ENCODE measurements at regions not wholly inside any gene's neighbourhood (a gene's known extent, or its start where the extent isn't known, plus 50 kb on each side); places are given as distances from the start of the nearest gene placed in this dataset.

- TF ChIP-seq CTCF (IDR thresholded peaks at IDR 0.05) (no peak), ZFX (IDR thresholded peaks at IDR 0.05; ENCODE audit: borderline replicate concordance) (no peak)
- no peak overlapping the region for H3K27ac ChIP-seq
Observed at GRCh38 chr15:61725251-61725650, 335.0 kb downstream of the VPS13C start.

DNA sequence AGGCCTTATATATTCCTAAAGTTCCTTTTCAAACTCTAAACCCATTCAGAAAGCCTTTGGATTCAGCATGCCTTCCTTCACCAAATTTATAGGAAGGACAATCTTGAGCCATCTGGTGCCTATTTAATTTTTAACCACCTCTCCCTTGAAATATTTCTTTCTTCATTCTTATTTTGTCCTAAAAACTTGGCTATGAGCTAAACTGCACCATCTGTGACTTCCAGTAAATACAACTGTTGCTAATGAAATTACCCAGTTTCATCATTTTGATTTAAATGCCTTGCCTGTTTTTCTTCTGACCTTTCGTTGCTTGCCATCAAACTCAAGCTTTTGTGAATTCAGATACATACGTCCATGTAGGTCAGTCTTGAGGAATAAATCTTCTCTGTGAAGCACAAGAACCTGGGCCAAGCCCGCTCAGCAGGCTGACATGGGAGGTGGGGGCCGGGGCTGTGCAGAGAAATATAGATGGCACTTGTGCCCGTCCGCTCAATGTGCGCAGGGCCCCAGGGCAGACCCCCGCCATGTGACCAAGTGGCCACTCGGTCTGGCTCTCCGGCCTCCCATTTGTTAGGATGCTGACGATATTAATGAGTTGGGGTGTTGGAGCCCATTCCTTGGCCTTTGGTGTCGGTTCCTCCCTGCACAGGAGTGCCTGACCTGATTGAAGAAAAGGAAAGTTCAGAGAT is 335.9 kb downstream of the VPS13C start:
- no peak overlapping the region for H3K27ac ChIP-seq
- TF ChIP-seq CTCF (IDR thresholded peaks at IDR 0.05) (no peak), ZFX (IDR thresholded peaks at IDR 0.05; ENCODE audit: borderline replicate concordance) (no peak)

DNA sequence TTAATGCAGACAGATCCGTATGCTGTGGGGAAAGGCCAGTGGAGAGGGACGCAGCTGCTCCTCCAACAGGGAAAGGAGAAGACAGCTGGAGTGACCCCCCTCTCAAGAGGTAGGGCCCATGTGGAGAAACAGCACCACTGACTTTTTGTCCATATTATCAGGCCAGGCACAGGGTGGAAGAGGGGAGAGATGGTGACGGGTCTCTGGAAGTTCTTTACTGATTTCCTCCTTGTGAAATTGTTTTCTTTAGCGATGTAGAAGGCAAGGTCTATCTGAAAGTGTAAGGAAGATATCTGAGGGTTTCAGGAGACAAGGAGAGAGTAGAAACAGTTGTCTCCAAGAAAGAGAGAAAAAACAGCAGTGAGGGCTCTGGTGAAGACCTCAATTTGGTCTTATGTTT is 338.8 kb downstream of the VPS13C start:
- no peak overlapping the region for H3K27ac ChIP-seq
- TF ChIP-seq CTCF (IDR thresholded peaks at IDR 0.05) (no peak), ZFX (IDR thresholded peaks at IDR 0.05; ENCODE audit: borderline replicate concordance) (no peak)

DNA sequence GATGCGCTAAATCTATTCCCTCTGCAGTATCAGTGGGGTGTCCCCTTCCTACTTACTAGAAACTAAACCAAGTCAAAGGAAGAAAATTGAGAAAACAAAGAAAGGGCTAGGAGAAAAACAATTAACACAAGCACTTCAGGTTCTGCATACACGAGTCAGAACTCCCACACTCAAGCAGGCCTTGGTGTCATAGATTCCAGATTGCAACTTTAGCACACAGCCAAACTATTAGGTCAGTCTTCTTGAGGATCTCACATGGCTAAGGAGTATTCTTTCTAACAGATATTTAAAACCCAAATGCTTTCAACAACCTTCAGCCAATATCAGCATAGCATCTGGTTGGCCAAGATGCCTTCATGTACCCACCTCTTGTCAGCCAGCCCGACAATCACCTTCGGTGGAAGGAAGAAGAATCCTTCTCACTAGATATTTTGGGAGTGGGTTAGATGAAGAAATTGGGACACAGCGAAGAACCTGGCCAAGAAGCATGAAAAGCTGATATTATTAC is 340.0 kb downstream of the VPS13C start:
- TF ChIP-seq CTCF (IDR thresholded peaks at IDR 0.05) (no peak), ZFX (IDR thresholded peaks at IDR 0.05; ENCODE audit: borderline replicate concordance) (no peak)
- H3K27ac ChIP-seq: no peak overlapping the region

DNA sequence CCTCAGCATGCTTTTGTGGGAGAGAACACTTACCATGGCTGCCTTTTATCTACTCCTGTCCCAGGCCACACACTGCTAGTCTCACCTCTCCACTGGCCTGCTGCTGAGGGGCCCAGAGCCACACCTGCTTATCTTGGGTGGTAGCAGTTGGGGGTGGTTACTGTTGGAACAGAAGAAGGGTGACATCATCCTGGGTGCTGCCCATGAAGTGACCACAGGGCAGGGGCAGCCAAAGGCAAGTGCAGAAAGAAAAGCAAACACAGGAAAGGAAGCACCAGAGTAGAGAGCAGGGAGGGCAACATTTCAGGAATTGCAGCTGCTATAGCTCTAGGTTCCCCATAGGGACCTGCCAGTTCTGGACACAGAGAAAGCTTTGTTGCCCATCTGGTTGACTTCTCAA is 345.2 kb downstream of the VPS13C start:
- no peak for TF ChIP-seq ZFX (IDR thresholded peaks at IDR 0.05; ENCODE audit: borderline replicate concordance)
- TF ChIP-seq CTCF (IDR thresholded peaks at IDR 0.05): no peak
- no peak overlapping the region for H3K27ac ChIP-seq

GRCh38 chr15:61712129-61712759 is 348.0 kb downstream of the VPS13C start:
- no peak overlapping the region for H3K27ac ChIP-seq
- no peak for TF ChIP-seq ZFX (IDR thresholded peaks at IDR 0.05; ENCODE audit: borderline replicate concordance)
- TF ChIP-seq CTCF (IDR thresholded peaks at IDR 0.05): no peak
